ENCODE measurements at regions not wholly inside any gene's neighbourhood (a gene's known extent, or its start where the extent isn't known, plus 50 kb on each side); places are given as distances from the start of the nearest gene placed in this dataset.
A peak's percentile ranks its signal among the peaks of the same experiment; 100 is the strongest.

DNA sequence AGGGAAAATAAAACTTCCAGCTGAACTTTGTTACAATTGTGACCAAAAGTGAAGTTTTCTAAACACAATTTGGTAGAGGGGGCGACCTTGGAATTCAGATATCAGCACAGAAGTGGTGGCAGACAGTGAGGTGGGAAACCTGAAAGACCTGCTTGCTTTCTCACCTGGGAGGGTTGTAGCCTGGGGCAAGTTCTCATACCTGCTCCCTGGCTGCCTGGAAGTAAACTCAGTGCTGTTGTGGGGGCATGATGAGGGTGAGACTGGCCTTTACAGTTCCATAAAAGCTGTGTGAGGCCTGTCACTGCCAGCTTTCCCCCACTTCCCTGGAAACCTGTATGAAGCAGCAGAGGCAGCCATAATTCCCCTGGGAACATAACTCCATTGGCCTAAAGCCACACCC, 1180.2 kb downstream of the FAM133A start:
- Histone ChIP-seq H3K23me2 (ENCODE audit: low read depth, low read length) (no peaks in the 10 kb centered on the region), H3K27ac (ENCODE audit: low read depth, low read length) (no peak overlapping the region), H3K9ac (replicated peaks in 1 of 4; ENCODE audit: extremely low read depth in 1 of 4, low read depth in 3 of 4, low read length in 3 of 4) (no peak overlapping the region), H3K4me1 (replicated peaks in 1 of 4; ENCODE audit: control insufficient read depth in 3 of 4, insufficient read depth in 4 of 4, low read length in 3 of 4) (no peaks in the 10 kb centered on the region), H3K79me2 (ENCODE audit: control insufficient read depth in 1 of 2, insufficient read depth in 2 of 2, low read length in 2 of 2) (no peaks in the 10 kb centered on the region), H3K9me3 (ENCODE audit: insufficient read depth in 2 of 2, low read depth in 1 of 2, low read length in 1 of 2) (no peaks in the 10 kb centered on the region), H4K8ac (ENCODE audit: extremely low read depth, insufficient read depth, low read length) (no peak overlapping the region), H4K5ac (ENCODE audit: insufficient read length, low read depth, low read length) (no peak overlapping the region), H3K79me1 (ENCODE audit: low read depth, low read length) (no peaks in the 10 kb centered on the region), H3K4me3 (ENCODE audit: extremely low read depth in 1 of 4, insufficient read depth in 2 of 4, low read depth in 3 of 4, low read length in 4 of 4) (no peak overlapping the region), H4K20me1 (replicated peaks in 1 of 2; ENCODE audit: control insufficient read depth in 1 of 2, insufficient read depth in 2 of 2, low read length in 2 of 2) (no peaks in the 10 kb centered on the region), H2BK5ac (ENCODE audit: low read depth, low read length) (no peak overlapping the region), H2BK12ac (ENCODE audit: low read depth, low read length) (no peak overlapping the region), H3K36me3 (ENCODE audit: control insufficient read depth in 2 of 4, insufficient read depth in 4 of 4, low read length in 3 of 4) (no peaks in the 10 kb centered on the region), H3K56ac (replicated peaks; ENCODE audit: insufficient read length, low read depth, low read length) (no peak overlapping the region), H3K14ac (ENCODE audit: insufficient read length) (no peak overlapping the region), H3K4ac (replicated peaks; ENCODE audit: insufficient read length, low read depth, low read length) (no peak overlapping the region), H2BK15ac (ENCODE audit: low read length) (no peak overlapping the region), H2AFZ (ENCODE audit: low read length) (no peak overlapping the region), H3K4me2 (ENCODE audit: insufficient read depth in 1 of 2, low read depth in 2 of 2, low read length in 2 of 2) (no peak overlapping the region), H3K18ac (ENCODE audit: extremely low read depth, low read length) (no peak overlapping the region), H2BK120ac (replicated peaks; ENCODE audit: low read depth, low read length) (no peak overlapping the region), H3K27me3 (replicated peaks in 1 of 4; ENCODE audit: control insufficient read depth in 3 of 4, extremely low read depth in 1 of 4, insufficient read depth in 3 of 4, low read length in 3 of 4) (no peaks in the 10 kb centered on the region), H3K23ac (ENCODE audit: insufficient read length) (no peak overlapping the region), H2AK5ac (ENCODE audit: low read depth, low read length) (no peak overlapping the region), H2BK20ac (ENCODE audit: low read length) (no peak overlapping the region), H4K91ac (replicated peaks; ENCODE audit: insufficient read length, low read length) (no peak overlapping the region)
- no peak for DNase-seq (ENCODE audit: low read depth in 1 of 2, low spot score in 2 of 2)
- ChIA-PET CTCF (ENCODE audit: partially characterized antibody) (no interaction called here), POLR2A (ENCODE audit: partially characterized antibody) (no interaction called here)
- FAIRE-seq = peak; percentile 7
- 90% methylated on average over 1 of the region's 1 CpG; no CpG with 5 or more reads in 1 of the 2 experiments for WGBS, 2 experiments (ENCODE audit: extremely low coverage in 1 of 2, insufficient coverage in 1 of 2, insufficient read length in 1 of 2, insufficient replicate concordance in 2 of 2, low coverage in 1 of 2, low lambda C conversion rate in 2 of 2, missing lambda C conversion rate in 1 of 2)
- TF ChIP-seq CTBP2 (IDR thresholded peaks at IDR 0.05; ENCODE audit: borderline replicate concordance, insufficient read depth, insufficient read length, low read length) (no peak), SAP30 (IDR thresholded peaks at IDR 0.05; ENCODE audit: insufficient read depth, insufficient replicate concordance, low read length) (no peak)
- TF ChIP-seq, protein P1, sequence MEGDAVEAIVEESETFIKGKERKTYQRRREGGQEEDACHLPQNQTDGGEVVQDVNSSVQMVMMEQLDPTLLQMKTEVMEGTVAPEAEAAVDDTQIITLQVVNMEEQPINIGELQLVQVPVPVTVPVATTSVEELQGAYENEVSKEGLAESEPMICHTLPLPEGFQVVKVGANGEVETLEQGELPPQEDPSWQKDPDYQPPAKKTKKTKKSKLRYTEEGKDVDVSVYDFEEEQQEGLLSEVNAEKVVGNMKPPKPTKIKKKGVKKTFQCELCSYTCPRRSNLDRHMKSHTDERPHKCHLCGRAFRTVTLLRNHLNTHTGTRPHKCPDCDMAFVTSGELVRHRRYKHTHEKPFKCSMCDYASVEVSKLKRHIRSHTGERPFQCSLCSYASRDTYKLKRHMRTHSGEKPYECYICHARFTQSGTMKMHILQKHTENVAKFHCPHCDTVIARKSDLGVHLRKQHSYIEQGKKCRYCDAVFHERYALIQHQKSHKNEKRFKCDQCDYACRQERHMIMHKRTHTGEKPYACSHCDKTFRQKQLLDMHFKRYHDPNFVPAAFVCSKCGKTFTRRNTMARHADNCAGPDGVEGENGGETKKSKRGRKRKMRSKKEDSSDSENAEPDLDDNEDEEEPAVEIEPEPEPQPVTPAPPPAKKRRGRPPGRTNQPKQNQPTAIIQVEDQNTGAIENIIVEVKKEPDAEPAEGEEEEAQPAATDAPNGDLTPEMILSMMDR (IDR thresholded peaks at IDR 0.05; ENCODE audit: control extremely low read depth in 1 of 3, insufficient read depth in 1 of 3, low read depth in 1 of 3, low read length in 3 of 3) = no peak

All from H1 (cell line).